ENCODE measurements at regions not wholly inside any gene's neighbourhood (a gene's known extent, or its start where the extent isn't known, plus 50 kb on each side); places are given as distances from the start of the nearest gene placed in this dataset.

DNA sequence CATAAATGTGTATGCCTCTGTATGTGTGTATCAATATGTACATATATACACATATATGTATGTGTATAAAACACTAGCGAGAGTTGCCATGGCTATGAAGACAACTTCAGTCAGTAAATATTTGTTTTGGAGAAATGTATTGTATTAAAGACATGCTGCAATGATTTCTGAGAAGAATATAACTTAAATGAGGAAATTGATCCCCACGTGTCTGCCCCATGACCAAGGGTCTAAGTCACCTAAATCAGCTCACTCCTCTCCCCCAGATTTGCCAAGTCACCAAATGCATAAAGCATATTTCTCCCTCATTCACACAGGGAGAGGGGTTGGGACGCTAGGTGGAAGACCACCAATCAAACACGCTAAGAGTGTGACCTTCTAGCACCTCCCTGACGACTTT lies 58.3 kb upstream of the LYST start:
- H3K27me3 ChIP-seq, result peaks cover 33% of the 10 kb centered on the region
- H3K27ac ChIP-seq, result no peak overlapping the region
- peaks cover 10% of the 10 kb centered on the region for H3K4me1 ChIP-seq
- no peaks in the 10 kb centered on the region for H3K9me3 ChIP-seq (ENCODE audit: low read depth)
- H2AFZ ChIP-seq (replicated peaks), result no peak overlapping the region
- no peaks in the 10 kb centered on the region for H4K20me1 ChIP-seq (ENCODE audit: low read depth)
- Mint-ChIP-seq H3K4me1 (peaks cover 34% of the 10 kb centered on the region), H3K27me3 (ENCODE audit: insufficient read depth, low read depth) (peaks cover 10% of the 10 kb centered on the region), H3K36me3 (no peaks in the 10 kb centered on the region), H3K9me3 (no peaks in the 10 kb centered on the region), H3K4me3 (no peak overlapping the region), H3K27ac (no peak overlapping the region)
- no peak for DNase-seq (ENCODE audit: low spot score)
- no peak overlapping the region for H3K4me3 ChIP-seq
- TF ChIP-seq EZH2 (IDR thresholded peaks at IDR 0.05) (no peak), EZH2phosphoT487 (IDR thresholded peaks at IDR 0.05) (no peak), CTCF (IDR thresholded peaks at IDR 0.05) (no peak)
- no peak overlapping the region for H3K4me2 ChIP-seq
- no peaks in the 10 kb centered on the region for H3K79me2 ChIP-seq (ENCODE audit: low read depth)
- H3K9ac ChIP-seq, result no peak overlapping the region
- no peaks in the 10 kb centered on the region for H3K36me3 ChIP-seq
- H3F3A ChIP-seq (ENCODE audit: low read depth), result peaks cover 5% of the 10 kb centered on the region

GRCh38 chr1:235923466-235924021 lies 56.8 kb upstream of the LYST start:
- no peak overlapping the region for H3K4me2 ChIP-seq

GRCh38 chr1:235920596-235921375 lies 54.1 kb upstream of the LYST start:
- H3F3A ChIP-seq (ENCODE audit: low read depth), result peaks cover 9% of the 10 kb centered on the region
- no peak overlapping the region for H3K27ac Mint-ChIP-seq
- H3K4me1 Mint-ChIP-seq, result peaks cover 53% of the 10 kb centered on the region
- no peak for DNase-seq (ENCODE audit: low spot score)
- H3K79me2 ChIP-seq (ENCODE audit: low read depth), result no peaks in the 10 kb centered on the region
- peaks cover 12% of the 10 kb centered on the region for H3K4me1 ChIP-seq
- H3K27me3 ChIP-seq, result peaks cover 54% of the 10 kb centered on the region
- peak overlapping the region; percentile 52 for H3K4me2 ChIP-seq
- H3K9me3 ChIP-seq (ENCODE audit: low read depth), result no peaks in the 10 kb centered on the region
- no peak overlapping the region for H2AFZ ChIP-seq (replicated peaks)
- H4K20me1 ChIP-seq (ENCODE audit: low read depth), result no peaks in the 10 kb centered on the region
- TF ChIP-seq EZH2 (IDR thresholded peaks at IDR 0.05) (no peak), CTCF (IDR thresholded peaks at IDR 0.05) (no peak), EZH2phosphoT487 (IDR thresholded peaks at IDR 0.05) (no peak)
- H3K27ac ChIP-seq, result no peak overlapping the region
- H3K36me3 ChIP-seq, result no peaks in the 10 kb centered on the region
- H3K9me3 Mint-ChIP-seq, result no peaks in the 10 kb centered on the region
- peak overlapping the region; percentile 35 for H3K4me3 Mint-ChIP-seq
- no peak overlapping the region for H3K4me3 ChIP-seq
- H3K27me3 Mint-ChIP-seq (ENCODE audit: insufficient read depth, low read depth), result peaks cover 16% of the 10 kb centered on the region
- H3K9ac ChIP-seq, result no peak overlapping the region
- H3K36me3 Mint-ChIP-seq, result no peaks in the 10 kb centered on the region

More at GRCh38 chr1:235923466-235924021, 56.8 kb upstream of the LYST start:
- H3K4me1 ChIP-seq, result peaks cover 12% of the 10 kb centered on the region
- Mint-ChIP-seq H3K4me3 (no peak overlapping the region), H3K36me3 (no peaks in the 10 kb centered on the region), H3K9me3 (no peaks in the 10 kb centered on the region), H3K4me1 (peaks cover 47% of the 10 kb centered on the region), H3K27ac (no peak overlapping the region), H3K27me3 (ENCODE audit: insufficient read depth, low read depth) (peaks cover 10% of the 10 kb centered on the region)
- H2AFZ ChIP-seq (replicated peaks), result no peak overlapping the region
- TF ChIP-seq EZH2phosphoT487 (IDR thresholded peaks at IDR 0.05) (no peak), CTCF (IDR thresholded peaks at IDR 0.05) (no peak), EZH2 (IDR thresholded peaks at IDR 0.05) (no peak)
- DNase-seq (ENCODE audit: low spot score), result no peak
- H3K79me2 ChIP-seq (ENCODE audit: low read depth), result no peaks in the 10 kb centered on the region
- no peak overlapping the region for H3K9ac ChIP-seq
- no peaks in the 10 kb centered on the region for H4K20me1 ChIP-seq (ENCODE audit: low read depth)
- no peaks in the 10 kb centered on the region for H3K36me3 ChIP-seq
- no peak overlapping the region for H3K27ac ChIP-seq
- H3K9me3 ChIP-seq (ENCODE audit: low read depth), result no peaks in the 10 kb centered on the region
- H3K27me3 ChIP-seq, result peaks cover 45% of the 10 kb centered on the region
- H3F3A ChIP-seq (ENCODE audit: low read depth), result peaks cover 9% of the 10 kb centered on the region
- no peak overlapping the region for H3K4me3 ChIP-seq

Data from neural progenitor cell (in vitro differentiated cells).